DND-41 (cell line): ENCODE measurements at regions not wholly inside any gene's neighbourhood (a gene's known extent, or its start where the extent isn't known, plus 50 kb on each side); places are given as distances from the start of the nearest gene placed in this dataset.

Experiments used
- ATAC-seq: fragments of 200-7000 bp; cut with Tn5 transposase; 3 replicates; pipeline ENCODE4 v1.9.1; 2021; ENCODE audit warnings: low read depth; ENCODE audit not compliant: insufficient read depth
- DNase-seq: peaks from one replicate; pipeline ENCODE4 v3.0.0-alpha.2; 2020
- H2AFZ ChIP-seq: 2 replicates; pipeline ENCODE4 v1.6.0; 2012; ENCODE audit warnings: low read depth, low read length
- H3K27ac ChIP-seq: 2 replicates; pipeline ENCODE4 v1.5.1; 2012; ENCODE audit warnings: low read length, inconsistent platforms
- H3K27me3 ChIP-seq: fragments of 200-600 bp; sonication (generic); 2 replicates; pipeline ENCODE4 v1.6.0; 2012; ENCODE audit warnings: low read length, mild to moderate bottlenecking, inconsistent platforms; ENCODE audit not compliant: insufficient read depth, poor library complexity
- H3K36me3 ChIP-seq: 2 replicates; pipeline ENCODE4 v1.5.1; 2012; ENCODE audit warnings: low read length, inconsistent platforms; ENCODE audit not compliant: insufficient read depth
- H3K4me1 ChIP-seq: 2 replicates; pipeline ENCODE4 v1.5.1; 2012; ENCODE audit warnings: mild to moderate bottlenecking, low read length; ENCODE audit not compliant: insufficient read depth
- H3K4me2 ChIP-seq: 2 replicates; pipeline ENCODE4 v1.6.0; 2012; ENCODE audit warnings: mild to moderate bottlenecking, moderate library complexity, low read length, inconsistent platforms; ENCODE audit not compliant: insufficient read depth
- H3K4me3 ChIP-seq, 2 experiments: fragments of 200-600 bp in 1 of 2; shearing (Covaris generic) in 1 of 2; 2 replicates each; pipeline ENCODE4 v1.5.1; 2012 to 2016; ENCODE audit warnings: inconsistent platforms in 2 of 2, low read length in 2 of 2, mild to moderate bottlenecking in 2 of 2, low read depth in 1 of 2, moderate library complexity in 1 of 2
- H3K79me2 ChIP-seq: 2 replicates; pipeline ENCODE4 v1.6.0; 2012; ENCODE audit warnings: low read length, inconsistent platforms; ENCODE audit not compliant: insufficient read depth
- H3K9ac ChIP-seq: 2 replicates; pipeline ENCODE4 v1.6.0; 2012; ENCODE audit warnings: low read depth, mild to moderate bottlenecking, inconsistent platforms, low read length, moderate library complexity
- H3K9me3 ChIP-seq: 2 replicates; pipeline ENCODE4 v1.5.1; 2012; ENCODE audit warnings: low read length, moderate library complexity, mild to moderate bottlenecking, inconsistent platforms; ENCODE audit not compliant: insufficient read depth, severe bottlenecking
- H4K20me1 ChIP-seq: 2 replicates; pipeline ENCODE4 v1.6.0; 2012; ENCODE audit warnings: low read length; ENCODE audit not compliant: insufficient read depth
- CTCF ChIP-seq: IDR thresholded peaks from 2 replicates; pipeline ENCODE4 v1.5.1; 2012; ENCODE audit warnings: borderline replicate concordance, low read length, moderate library complexity, mild to moderate bottlenecking; ENCODE audit not compliant: poor library complexity, severe bottlenecking; ENCODE audit errors: extremely low read depth
- EZH2 ChIP-seq: IDR thresholded peaks from 3 replicates; pipeline ENCODE4 v1.6.1; 2012; ENCODE audit warnings: borderline replicate concordance, low read depth, mild to moderate bottlenecking, moderate library complexity, low read length, inconsistent platforms; ENCODE audit not compliant: severe bottlenecking

- H3K79me2 ChIP-seq, result no peaks in the 10 kb centered on the region
- no peaks in the 10 kb centered on the region for H3K4me1 ChIP-seq
- no peak overlapping the region for H3K4me3 ChIP-seq
- H3K27ac ChIP-seq, result no peak overlapping the region
- no peak overlapping the region for H2AFZ ChIP-seq
- no peaks in the 10 kb centered on the region for H3K36me3 ChIP-seq
- TF ChIP-seq EZH2 (no peak), CTCF (no peak)
- no peaks in the 10 kb centered on the region for H3K27me3 ChIP-seq
- H3K9me3 ChIP-seq, result no peaks in the 10 kb centered on the region
- no peak overlapping the region for H3K4me2 ChIP-seq
- no peak for DNase-seq
- H3K9ac ChIP-seq, result no peak overlapping the region
- no peaks in the 10 kb centered on the region for H4K20me1 ChIP-seq
- ATAC-seq, result no peak
Measured at GRCh38 chr2:175293195-175293594, 111.7 kb upstream of the ATP5MC3 start.

GRCh38 chr2:175282886-175283285 lies 101.4 kb upstream of the ATP5MC3 start:
- Histone ChIP-seq H3K4me3 (no peak overlapping the region), H3K9me3 (no peaks in the 10 kb centered on the region), H3K27ac (no peak overlapping the region), H3K9ac (no peak overlapping the region), H2AFZ (no peak overlapping the region), H3K4me2 (no peak overlapping the region), H3K27me3 (peaks cover 2% of the 10 kb centered on the region), H3K79me2 (no peaks in the 10 kb centered on the region), H3K36me3 (no peaks in the 10 kb centered on the region), H3K4me1 (no peaks in the 10 kb centered on the region), H4K20me1 (no peaks in the 10 kb centered on the region)
- TF ChIP-seq CTCF, result no peak
- TF ChIP-seq EZH2, result no peak
- ATAC-seq, result no peak
- DNase-seq, result no peak

DNA sequence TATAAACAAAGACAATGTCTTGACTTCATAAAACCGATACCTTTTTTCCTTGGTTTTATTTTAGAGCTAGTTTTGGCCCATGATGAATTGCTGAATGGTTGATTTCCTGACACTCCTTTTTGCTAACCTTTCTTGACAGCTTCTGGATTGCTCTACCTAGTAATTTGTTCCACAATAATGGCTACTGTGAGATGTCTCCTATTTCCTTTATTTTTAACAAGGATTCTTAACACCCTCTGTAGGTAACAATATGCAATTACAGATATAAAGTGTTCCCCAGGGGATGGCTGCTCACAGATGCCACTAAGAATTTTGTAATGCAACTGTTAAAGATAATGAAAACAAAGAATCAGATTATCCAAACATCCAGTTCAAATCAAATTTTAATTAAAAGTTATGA lies 100.8 kb upstream of the ATP5MC3 start:
- DNase-seq, result no peak
- peak overlapping the region; percentile 50; the same call in 1 of the 2 replicates for H2AFZ ChIP-seq
- no peaks in the 10 kb centered on the region for H3K4me1 ChIP-seq

More for the DNA sequence above, 100.8 kb upstream of the ATP5MC3 start:
- Histone ChIP-seq H3K9ac (no peak overlapping the region), H3K9me3 (no peaks in the 10 kb centered on the region), H4K20me1 (no peaks in the 10 kb centered on the region), H3K36me3 (no peaks in the 10 kb centered on the region), H3K4me2 (no peak overlapping the region), H3K4me3 (no peak overlapping the region), H3K79me2 (no peaks in the 10 kb centered on the region), H3K27ac (no peak overlapping the region), H3K27me3 (peaks cover 2% of the 10 kb centered on the region)
- TF ChIP-seq CTCF (peak; percentile 66), EZH2 (no peak)
- ATAC-seq, result peak; percentile 87
